ENCODE measurements at regions not wholly inside any gene's neighbourhood (a gene's known extent, or its start where the extent isn't known, plus 50 kb on each side); places are given as distances from the start of the nearest gene placed in this dataset.

DNA sequence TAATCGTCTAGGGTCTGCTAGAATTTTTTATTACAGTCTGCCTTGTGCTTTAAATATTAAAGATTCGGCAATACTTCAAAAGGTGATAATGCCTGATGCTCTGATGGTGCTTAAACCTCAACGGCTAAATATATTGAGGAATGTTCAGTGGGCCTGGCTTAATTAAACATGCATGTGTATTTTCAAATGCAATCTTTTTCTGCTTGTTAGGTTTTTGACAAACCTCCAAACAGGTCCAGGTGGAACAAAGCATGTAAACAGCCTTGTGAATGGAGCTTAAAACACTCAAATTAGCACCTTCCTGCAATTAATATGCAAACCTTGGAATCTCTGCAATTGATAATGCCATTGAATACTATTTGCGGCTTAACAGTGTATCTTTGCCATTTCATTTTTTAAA is 334.9 kb downstream of the BARHL2 start:
- H3K27me3 ChIP-seq (ENCODE audit: insufficient read depth, poor library complexity, severe bottlenecking), result peaks cover 3% of the 10 kb centered on the region
- TF ChIP-seq POLR2AphosphoS5 (IDR thresholded peaks at IDR 0.05; ENCODE audit: low read depth) (no peak), GABPA (IDR thresholded peaks at IDR 0.05; ENCODE audit: low read depth) (no peak), SPI1 (IDR thresholded peaks at IDR 0.05; ENCODE audit: borderline replicate concordance, low read depth) (no peak)
- TF ChIP-seq, protein P1, sequence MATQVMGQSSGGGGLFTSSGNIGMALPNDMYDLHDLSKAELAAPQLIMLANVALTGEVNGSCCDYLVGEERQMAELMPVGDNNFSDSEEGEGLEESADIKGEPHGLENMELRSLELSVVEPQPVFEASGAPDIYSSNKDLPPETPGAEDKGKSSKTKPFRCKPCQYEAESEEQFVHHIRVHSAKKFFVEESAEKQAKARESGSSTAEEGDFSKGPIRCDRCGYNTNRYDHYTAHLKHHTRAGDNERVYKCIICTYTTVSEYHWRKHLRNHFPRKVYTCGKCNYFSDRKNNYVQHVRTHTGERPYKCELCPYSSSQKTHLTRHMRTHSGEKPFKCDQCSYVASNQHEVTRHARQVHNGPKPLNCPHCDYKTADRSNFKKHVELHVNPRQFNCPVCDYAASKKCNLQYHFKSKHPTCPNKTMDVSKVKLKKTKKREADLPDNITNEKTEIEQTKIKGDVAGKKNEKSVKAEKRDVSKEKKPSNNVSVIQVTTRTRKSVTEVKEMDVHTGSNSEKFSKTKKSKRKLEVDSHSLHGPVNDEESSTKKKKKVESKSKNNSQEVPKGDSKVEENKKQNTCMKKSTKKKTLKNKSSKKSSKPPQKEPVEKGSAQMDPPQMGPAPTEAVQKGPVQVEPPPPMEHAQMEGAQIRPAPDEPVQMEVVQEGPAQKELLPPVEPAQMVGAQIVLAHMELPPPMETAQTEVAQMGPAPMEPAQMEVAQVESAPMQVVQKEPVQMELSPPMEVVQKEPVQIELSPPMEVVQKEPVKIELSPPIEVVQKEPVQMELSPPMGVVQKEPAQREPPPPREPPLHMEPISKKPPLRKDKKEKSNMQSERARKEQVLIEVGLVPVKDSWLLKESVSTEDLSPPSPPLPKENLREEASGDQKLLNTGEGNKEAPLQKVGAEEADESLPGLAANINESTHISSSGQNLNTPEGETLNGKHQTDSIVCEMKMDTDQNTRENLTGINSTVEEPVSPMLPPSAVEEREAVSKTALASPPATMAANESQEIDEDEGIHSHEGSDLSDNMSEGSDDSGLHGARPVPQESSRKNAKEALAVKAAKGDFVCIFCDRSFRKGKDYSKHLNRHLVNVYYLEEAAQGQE (IDR thresholded peaks at IDR 0.05; ENCODE audit: insufficient replicate concordance, low read depth), result no peak
- TF ChIP-seq, protein P2, sequence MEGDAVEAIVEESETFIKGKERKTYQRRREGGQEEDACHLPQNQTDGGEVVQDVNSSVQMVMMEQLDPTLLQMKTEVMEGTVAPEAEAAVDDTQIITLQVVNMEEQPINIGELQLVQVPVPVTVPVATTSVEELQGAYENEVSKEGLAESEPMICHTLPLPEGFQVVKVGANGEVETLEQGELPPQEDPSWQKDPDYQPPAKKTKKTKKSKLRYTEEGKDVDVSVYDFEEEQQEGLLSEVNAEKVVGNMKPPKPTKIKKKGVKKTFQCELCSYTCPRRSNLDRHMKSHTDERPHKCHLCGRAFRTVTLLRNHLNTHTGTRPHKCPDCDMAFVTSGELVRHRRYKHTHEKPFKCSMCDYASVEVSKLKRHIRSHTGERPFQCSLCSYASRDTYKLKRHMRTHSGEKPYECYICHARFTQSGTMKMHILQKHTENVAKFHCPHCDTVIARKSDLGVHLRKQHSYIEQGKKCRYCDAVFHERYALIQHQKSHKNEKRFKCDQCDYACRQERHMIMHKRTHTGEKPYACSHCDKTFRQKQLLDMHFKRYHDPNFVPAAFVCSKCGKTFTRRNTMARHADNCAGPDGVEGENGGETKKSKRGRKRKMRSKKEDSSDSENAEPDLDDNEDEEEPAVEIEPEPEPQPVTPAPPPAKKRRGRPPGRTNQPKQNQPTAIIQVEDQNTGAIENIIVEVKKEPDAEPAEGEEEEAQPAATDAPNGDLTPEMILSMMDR (IDR thresholded peaks at IDR 0.05; ENCODE audit: insufficient read depth, low read length), result no peak
- no peak overlapping the region for H3K4me3 ChIP-seq (replicated peaks; ENCODE audit: insufficient read depth, low read length)
- no peak for DNase-seq (ENCODE audit: low read depth in 1 of 2, low spot score in 1 of 2)
- no peak overlapping the region for H3K27ac ChIP-seq (replicated peaks)

DNA sequence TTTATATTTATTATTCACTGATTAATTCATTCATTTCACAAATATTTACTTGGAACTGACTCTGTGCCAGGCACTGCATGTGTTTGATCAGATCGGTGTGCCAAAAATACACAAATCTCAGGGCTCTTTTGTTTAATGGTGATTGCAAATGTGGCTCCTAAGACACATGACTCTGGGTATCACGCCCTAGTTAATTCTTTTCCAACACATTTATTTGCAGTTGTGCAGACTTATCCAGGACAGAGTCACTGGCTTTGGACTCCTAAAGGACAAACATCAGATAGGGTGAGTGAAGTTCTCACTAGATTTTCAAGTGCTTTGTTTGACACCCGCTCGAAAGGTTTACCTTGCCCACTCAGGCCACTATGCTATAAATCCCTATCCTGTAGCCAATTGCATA is 335.5 kb downstream of the BARHL2 start:
- Histone ChIP-seq H3K27me3 (ENCODE audit: insufficient read depth, poor library complexity, severe bottlenecking) (peaks cover 3% of the 10 kb centered on the region), H3K27ac (replicated peaks) (no peak overlapping the region), H3K4me3 (replicated peaks; ENCODE audit: insufficient read depth, low read length) (no peak overlapping the region)
- TF ChIP-seq SPI1 (IDR thresholded peaks at IDR 0.05; ENCODE audit: borderline replicate concordance, low read depth) (no peak), GABPA (IDR thresholded peaks at IDR 0.05; ENCODE audit: low read depth) (no peak), POLR2AphosphoS5 (IDR thresholded peaks at IDR 0.05; ENCODE audit: low read depth) (no peak)
- TF ChIP-seq, protein P1 (IDR thresholded peaks at IDR 0.05; ENCODE audit: insufficient replicate concordance, low read depth), result no peak
- TF ChIP-seq, protein P2 (IDR thresholded peaks at IDR 0.05; ENCODE audit: insufficient read depth, low read length), result no peak
- no peak for DNase-seq (ENCODE audit: low read depth in 1 of 2, low spot score in 1 of 2)

DNA sequence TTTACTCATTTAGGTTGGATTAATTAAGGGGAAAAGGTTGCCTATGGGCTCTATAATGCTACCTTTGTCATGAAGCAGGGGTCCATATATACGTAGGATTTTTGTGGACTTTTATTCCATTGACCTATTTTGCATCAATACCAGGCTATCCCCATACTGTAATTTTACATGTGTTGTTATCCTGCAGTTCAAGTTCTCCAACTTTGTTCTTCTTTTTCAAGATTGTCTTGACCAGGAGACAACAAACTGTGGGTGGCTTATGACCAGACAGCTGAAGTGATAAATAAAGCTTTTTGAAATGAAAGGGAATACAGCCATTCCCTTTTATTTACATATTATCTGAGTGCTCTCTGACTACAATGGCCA is 345.7 kb downstream of the BARHL2 start:
- no peak for DNase-seq (ENCODE audit: low read depth in 1 of 2, low spot score in 1 of 2)
- Histone ChIP-seq H3K27me3 (ENCODE audit: insufficient read depth, poor library complexity, severe bottlenecking) (no peaks in the 10 kb centered on the region), H3K27ac (replicated peaks) (no peak overlapping the region), H3K4me3 (replicated peaks; ENCODE audit: insufficient read depth, low read length) (no peak overlapping the region)
- TF ChIP-seq, protein P2 (IDR thresholded peaks at IDR 0.05; ENCODE audit: insufficient read depth, low read length), result no peak
- TF ChIP-seq, protein P1 (IDR thresholded peaks at IDR 0.05; ENCODE audit: insufficient replicate concordance, low read depth), result no peak
- TF ChIP-seq GABPA (IDR thresholded peaks at IDR 0.05; ENCODE audit: low read depth) (no peak), POLR2AphosphoS5 (IDR thresholded peaks at IDR 0.05; ENCODE audit: low read depth) (no peak), SPI1 (IDR thresholded peaks at IDR 0.05; ENCODE audit: borderline replicate concordance, low read depth) (no peak)

All from HL-60 (cell line).